Vagina (tissue), 2 donors: ENCODE measurements at regions not wholly inside any gene's neighbourhood (a gene's known extent, or its start where the extent isn't known, plus 50 kb on each side); places are given as distances from the start of the nearest gene placed in this dataset.

Source experiments
- POLR2A ChIP-seq, 2 donors: fragments of 450-650 bp; IDR thresholded peaks; one replicate each; pipeline ENCODE4 v1.6.1; 2017; ENCODE audit warnings: antibody characterized with exemption in 2 of 2, mild to moderate bottlenecking in 2 of 2, moderate library complexity in 2 of 2
- TF ChIP-seq, protein P1 (sequence below), 3 experiments: fragments of 450-650 bp in 2 of 3; fragments of 200-600 bp in 1 of 3; sonication (generic) in 1 of 3; IDR thresholded peaks; one replicate each; pipeline ENCODE4 v1.5.1; 2017 to 2019; ENCODE audit warnings: antibody characterized with exemption in 3 of 3, mild to moderate bottlenecking in 2 of 3, moderate library complexity in 2 of 3

DNA sequence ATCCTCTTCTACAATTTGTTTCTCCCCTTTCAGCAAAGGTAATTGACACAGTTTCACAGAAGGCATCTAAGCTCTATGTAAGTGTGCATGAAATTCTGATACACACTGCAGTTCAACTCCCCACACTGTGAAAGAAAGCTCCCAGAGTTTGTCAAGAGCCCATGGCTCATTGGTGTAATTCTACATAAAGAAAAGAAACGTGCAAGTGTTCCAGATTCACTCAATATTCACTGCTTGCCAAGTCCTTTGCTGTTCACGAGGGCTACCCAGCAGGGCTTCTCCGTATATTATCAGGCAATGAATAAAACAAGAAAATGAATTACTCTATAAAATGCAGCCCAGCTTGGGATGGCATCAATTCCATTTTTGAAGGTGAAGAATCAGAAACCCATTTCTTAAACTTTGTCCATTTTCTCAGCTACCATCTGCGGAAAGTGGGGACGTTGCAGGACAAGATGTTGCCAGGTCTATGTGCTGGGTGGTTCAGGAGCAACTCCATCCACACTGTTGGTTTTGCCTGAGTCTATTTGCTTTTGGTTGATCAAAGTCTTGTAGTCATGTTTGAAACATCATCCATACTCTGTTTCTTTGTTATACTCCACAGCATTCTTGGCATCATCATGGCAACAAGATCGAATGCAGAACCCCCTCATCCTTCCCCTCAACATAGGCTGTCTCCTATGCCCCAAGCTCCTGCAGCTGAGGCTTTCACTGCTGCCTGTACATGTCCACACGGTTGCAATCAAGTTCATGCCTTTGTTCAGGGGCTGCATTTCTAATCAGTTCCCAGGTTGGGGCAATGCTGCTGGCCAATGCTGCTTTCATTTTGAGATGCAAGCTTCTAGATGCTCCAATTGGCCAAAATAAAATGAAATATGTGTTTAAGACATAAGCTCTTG, 301.8 kb downstream of the MED10 start:
- TF ChIP-seq, protein P1, sequence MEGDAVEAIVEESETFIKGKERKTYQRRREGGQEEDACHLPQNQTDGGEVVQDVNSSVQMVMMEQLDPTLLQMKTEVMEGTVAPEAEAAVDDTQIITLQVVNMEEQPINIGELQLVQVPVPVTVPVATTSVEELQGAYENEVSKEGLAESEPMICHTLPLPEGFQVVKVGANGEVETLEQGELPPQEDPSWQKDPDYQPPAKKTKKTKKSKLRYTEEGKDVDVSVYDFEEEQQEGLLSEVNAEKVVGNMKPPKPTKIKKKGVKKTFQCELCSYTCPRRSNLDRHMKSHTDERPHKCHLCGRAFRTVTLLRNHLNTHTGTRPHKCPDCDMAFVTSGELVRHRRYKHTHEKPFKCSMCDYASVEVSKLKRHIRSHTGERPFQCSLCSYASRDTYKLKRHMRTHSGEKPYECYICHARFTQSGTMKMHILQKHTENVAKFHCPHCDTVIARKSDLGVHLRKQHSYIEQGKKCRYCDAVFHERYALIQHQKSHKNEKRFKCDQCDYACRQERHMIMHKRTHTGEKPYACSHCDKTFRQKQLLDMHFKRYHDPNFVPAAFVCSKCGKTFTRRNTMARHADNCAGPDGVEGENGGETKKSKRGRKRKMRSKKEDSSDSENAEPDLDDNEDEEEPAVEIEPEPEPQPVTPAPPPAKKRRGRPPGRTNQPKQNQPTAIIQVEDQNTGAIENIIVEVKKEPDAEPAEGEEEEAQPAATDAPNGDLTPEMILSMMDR (IDR thresholded peaks at IDR 0.05), result no peak
- TF ChIP-seq POLR2A (IDR thresholded peaks at IDR 0.05), result no peak
